NCI-H1105 (cell line): ENCODE measurements at regions not wholly inside any gene's neighbourhood (a gene's known extent, or its start where the extent isn't known, plus 50 kb on each side); places are given as distances from the start of the nearest gene placed in this dataset.

Source experiments
- DNase-seq: peaks from one replicate; lab custom pipeline; 2025; lab: John Stamatoyannopoulos, UW

GRCh38 chr2:196399096-196399495, 227.7 kb upstream of the STK17B start:
- no peak for DNase-seq

DNA sequence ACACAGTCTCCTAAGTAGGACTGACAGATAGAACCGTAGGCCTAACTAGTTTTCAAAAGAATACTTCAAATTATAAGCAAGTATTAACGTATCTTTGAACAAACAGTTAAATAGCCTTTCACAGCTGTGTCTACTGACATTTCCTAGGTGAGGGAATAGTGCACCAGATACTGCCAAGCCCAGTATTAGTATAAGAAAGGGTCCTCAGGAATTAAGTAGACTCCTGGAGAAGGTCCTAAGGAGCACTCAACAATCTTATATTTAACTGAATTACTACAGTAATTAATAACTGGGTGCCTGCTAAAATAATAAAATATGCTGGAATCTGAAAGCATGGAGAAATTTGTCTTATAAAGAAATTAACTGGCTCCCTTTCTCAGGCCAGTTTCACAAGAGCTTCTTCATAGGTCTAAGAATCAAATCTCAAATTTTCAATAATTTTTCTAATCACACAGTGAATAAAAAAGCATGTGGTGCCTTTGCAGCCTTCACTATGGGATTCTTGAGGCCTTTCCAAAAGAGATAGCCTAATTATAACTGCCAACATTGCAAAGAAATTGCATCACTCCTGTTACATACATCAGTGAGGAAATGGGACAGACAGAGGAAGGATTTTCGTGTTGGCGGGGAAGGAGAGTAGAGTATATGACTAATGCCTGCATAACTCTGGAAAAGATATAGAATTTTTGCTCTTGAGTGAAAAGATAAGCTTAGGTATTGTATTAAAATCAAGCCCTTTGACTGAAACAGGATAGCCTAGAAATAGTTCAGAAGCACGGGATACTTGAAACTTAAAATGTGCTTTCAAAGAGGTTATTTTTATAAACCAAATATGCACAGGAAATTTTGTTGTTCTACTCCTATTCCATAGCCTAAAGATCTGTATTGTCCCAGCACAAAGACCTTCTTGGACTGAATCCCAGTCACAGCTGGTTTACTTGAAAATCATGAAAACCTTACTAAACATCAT, 228.6 kb upstream of the STK17B start:
- no peak for DNase-seq

DNA sequence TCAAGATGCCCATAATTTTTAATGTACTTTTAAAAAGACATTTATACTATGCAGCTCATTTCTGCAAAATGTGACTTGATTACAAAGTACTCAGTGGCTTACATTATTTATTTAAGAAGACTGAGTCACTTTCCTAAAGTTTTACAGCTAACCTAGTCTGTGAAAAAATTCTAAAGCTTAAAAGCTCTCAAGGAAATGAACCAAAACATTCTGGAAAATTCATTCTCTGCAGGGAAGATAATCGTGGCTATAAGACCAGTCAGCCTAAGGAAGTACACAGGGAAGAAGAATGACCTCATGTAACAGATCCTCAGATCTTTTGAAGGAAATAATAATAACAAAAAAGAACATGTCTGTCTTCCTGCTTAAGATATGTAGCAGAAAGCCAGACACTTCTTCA, 232.1 kb upstream of the STK17B start:
- no peak for DNase-seq

DNA sequence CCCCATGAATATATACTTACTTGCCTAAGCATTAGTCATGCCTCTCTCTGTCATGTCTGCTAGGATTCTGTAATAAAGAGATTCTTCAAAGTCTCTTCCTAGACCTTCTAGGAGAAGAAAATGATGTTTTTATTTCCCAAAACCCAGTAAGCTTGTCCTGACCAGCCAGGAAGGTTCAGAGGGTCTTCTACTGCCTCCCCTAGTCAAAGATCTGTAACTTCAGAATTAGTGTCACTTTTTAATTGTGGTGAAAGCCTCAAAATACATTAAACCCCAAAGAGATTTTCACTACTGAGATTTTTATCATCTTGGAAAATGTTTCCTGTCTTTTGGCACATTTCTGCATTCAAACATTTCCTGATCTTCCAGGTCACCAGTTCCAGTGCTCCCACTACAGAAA, 232.9 kb upstream of the STK17B start:
- no peak for DNase-seq

GRCh38 chr2:196407675-196408264, 231.7 kb upstream of the CCDC150 start:
- DNase-seq, result no peak

- no peak for DNase-seq
These were observed 230.1 kb upstream of the CCDC150 start for GRCh38 chr2:196409376-196409775.

- DNase-seq, result no peak
These were observed 229.5 kb upstream of the CCDC150 start for GRCh38 chr2:196410008-196410407.

- DNase-seq, result no peak
These were observed 225.7 kb upstream of the CCDC150 start for GRCh38 chr2:196413821-196414274.

DNA sequence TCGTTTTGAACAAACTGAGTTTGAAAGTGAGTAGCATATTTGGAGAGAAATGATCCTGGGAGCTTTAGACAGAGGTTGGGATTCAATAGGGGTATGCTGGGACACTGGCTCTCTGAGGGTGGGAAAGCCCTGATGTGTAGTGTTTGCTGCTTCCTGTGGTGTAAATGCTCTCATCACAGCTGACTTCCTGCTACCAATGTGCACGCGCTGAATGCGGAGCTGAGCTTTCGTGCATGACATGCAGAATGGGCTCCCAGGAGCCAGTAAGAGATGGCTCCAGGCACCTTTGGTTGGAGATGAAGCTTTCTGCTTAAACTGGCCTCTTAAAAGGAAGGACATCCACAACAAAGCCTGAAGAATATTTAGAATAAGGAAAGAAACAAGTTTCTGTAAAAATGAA, 224.1 kb upstream of the CCDC150 start:
- no peak for DNase-seq

DNA sequence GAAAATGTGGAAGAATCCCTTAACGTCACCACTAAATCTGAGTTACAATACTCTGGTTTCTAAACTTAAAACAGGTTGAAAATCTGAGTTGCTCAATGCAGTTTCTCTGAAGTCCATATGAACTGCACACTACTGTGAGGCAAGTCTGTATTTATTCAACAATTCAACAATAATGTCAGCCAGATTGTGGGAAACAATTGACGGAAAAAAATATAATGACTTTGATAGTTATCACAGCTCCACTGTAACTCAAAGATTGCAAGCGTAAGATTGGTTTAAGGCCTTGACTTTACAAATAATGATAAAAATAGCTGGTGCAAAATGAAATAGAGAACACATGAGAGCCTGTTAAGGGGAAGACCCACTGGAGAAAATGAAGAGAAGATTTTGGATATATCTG, 219.4 kb upstream of the CCDC150 start:
- DNase-seq, result no peak

- no peak for DNase-seq
These were observed 217.6 kb upstream of the CCDC150 start for GRCh38 chr2:196421880-196422279.

DNA sequence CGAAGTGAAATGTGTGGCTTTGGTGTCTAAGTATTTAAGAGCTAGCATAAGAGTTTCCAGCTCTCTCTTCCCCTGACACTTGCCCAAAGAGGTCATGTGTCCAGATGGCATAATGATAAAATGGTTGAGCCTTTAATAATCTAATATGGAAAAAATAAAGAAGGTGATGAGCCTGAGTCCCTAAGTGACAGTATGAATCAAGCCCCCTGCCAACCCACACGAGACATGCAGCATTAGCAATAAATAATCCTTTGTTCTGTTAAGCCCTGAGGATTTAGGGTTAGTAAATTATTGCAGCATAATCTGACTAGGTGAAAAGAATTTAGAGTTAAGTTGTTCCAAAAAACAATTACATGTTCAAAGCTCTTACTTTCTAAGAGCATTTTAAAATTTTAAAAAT, 217.2 kb upstream of the CCDC150 start:
- no peak for DNase-seq

DNA sequence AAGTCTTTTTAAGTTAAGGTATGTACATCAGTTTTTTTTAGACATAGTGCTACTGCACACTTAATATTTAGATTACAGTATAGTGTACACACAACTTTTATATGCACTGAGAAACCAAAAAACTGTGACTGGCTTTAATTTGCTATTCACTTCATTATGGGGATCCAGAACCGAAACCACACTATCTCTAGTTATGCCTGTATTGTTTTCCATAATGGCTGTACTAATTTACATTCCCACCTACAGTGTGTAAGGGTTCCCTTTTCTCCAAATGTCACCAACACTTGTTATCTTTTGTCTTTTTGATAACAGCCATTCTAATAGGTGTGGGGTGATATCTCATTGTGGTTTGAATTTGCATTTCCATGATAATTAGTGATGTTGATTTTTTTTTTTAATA, 213.4 kb upstream of the CCDC150 start:
- no peak for DNase-seq

- no peak for DNase-seq
These were observed 211.4 kb upstream of the CCDC150 start for GRCh38 chr2:196427986-196428634.

GRCh38 chr2:196431076-196431475, 208.4 kb upstream of the CCDC150 start:
- DNase-seq, result no peak

DNA sequence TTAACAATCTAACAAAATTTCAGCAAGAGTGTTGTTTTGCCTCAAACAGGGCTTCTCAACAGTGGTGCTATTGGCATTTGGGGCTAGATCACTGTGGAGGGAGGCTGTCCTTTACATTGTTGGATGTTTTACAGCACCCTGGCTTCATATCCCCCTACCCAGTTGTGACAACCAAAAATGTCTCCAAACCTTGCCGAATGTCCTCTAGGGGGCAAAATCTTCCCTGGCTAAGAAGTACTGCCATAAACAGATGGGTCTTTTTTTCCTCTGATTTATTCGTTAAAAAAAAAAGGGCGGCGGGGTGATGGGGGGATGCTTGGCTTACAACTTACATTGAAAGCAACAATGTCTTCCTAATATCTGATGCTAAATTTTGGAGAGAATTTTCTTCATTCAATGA, 207.6 kb upstream of the CCDC150 start:
- DNase-seq, result peak; percentile 6

DNA sequence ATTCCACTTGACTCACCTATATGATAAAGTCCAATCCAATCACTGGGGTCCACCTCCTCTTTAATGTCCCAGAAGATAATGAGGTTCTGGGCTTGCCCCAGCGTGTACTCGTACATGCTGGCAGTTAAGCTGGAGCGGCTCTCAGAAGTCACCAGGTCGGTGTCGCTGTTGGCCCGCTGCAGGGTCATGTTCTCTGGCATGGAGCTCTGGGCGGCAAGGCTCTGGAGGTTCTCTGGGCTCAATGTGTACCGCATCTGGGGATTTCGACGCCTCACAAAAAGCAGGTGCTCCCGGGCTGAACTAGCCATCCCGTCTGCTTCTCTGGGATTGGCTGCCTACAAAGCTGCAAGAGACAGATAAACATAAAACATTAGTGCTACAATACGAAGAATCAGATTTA, 206.4 kb upstream of the CCDC150 start:
- no peak for DNase-seq

DNA sequence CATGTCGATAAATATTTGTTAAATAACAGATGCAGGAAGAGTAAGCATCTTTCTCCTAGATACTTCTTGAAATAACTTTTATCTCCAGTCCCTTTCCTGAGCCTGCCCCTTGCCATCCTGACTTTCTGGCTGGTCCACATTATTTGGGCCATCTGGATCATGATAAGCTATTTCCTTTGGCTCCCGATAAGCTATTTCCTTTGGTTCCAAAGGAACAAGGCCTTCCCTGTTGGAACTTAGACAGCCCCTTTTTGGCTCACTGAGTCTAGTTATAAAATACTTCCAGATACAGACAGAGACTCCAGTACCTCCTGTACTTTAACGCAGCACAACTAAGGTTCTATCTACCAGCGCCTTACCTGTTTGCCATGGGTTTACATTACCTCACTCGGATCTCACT, 205.3 kb upstream of the CCDC150 start:
- DNase-seq, result no peak

DNA sequence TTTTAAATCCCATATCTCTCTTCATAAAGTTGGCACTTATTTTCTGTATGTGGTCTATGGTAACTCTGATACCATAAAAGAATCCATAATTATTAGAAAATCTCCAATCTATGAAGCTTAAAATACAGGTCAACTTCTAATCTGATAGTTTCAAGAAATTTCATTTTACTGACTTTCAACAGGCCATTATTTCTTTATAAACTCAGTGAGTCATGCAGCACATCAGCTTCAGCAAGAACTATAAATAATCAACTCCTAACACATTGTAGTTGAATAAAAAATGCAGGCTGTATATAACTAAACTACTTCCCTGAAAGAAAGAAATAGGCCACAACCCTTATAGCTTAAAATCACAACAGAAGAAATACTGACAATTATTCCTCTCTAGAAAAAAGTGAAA, 204.3 kb upstream of the CCDC150 start:
- DNase-seq, result no peak

GRCh38 chr2:196437626-196438025, 201.9 kb upstream of the CCDC150 start:
- no peak for DNase-seq

- DNase-seq, result no peak
These were observed 199.8 kb upstream of the CCDC150 start for GRCh38 chr2:196439760-196440159.

- DNase-seq, result no peak
These were observed 199.1 kb upstream of the CCDC150 start for GRCh38 chr2:196440413-196440812.

GRCh38 chr2:196441527-196441926, 198.0 kb upstream of the CCDC150 start:
- DNase-seq, result no peak
